ENCODE measurements at regions not wholly inside any gene's neighbourhood (a gene's known extent, or its start where the extent isn't known, plus 50 kb on each side); places are given as distances from the start of the nearest gene placed in this dataset.

DNA sequence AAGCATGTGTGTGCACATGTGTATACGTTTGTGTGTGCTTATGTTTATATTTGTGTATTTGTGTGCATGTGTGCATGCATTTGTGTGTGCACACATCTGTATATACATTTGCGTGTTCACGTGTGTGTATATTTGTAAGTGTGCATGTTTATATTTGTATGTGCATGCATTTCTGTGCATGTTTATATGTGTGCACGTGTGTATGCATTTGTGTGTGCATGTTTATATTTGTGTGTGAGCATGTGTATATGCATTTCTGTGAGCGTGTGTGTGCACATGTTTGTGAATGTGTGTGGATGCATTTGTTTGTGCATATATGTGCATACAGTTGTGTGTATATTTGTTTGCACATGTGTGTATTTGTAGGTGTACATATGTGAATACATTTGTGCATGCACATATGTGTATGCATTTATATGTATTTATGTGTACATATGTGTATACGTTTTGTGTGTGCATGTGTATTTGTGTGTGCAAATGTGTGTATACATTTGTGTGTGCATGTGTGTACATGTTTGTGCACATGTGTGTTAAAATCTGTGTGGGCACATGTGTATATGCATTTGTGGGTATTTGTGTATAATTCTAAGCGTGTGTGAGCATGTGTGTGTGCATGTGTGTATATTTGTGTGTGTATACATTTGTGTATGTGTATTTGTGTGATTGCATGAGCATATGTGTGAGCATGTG lies 140.4 kb upstream of the AFDN start:
- TF ChIP-seq GATA3 (IDR thresholded peaks at IDR 0.05; ENCODE audit: low read depth, low read length): no peak
- TF ChIP-seq GATA2 (IDR thresholded peaks at IDR 0.05; ENCODE audit: low read depth, low read length): no peak

DNA sequence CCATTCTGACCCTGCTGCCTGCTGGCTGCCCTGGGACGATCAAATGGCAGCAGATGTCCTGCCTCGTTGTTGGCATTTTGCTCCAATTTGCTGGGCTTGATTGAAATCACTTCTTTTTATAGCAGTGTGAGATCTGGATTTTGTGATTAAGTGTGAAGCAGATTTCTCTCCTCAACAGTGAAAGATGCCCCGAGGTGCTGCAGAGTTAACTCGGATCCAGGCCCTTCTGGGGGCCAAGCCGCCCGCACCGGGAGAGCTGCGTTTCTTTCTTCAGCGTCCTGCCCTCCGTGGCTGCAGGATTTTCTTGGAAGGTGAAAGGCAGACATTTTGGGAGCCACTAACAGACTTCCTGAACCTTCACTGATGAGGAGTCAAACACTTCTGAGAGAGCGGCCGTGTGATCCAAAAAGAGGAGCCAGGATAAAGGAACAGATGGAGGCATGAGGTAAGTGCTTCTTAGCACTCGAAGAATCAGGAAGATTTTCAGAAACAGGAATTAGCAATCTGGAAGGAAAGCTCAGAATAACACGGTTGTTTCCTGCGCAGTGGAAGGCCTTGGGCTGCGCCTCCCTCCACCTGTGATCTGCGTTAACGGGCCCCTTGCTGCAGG lies 139.5 kb upstream of the AFDN start:
- TF ChIP-seq GATA2 (IDR thresholded peaks at IDR 0.05; ENCODE audit: low read depth, low read length) (peak; percentile 69), GATA3 (IDR thresholded peaks at IDR 0.05; ENCODE audit: low read depth, low read length) (no peak)

DNA sequence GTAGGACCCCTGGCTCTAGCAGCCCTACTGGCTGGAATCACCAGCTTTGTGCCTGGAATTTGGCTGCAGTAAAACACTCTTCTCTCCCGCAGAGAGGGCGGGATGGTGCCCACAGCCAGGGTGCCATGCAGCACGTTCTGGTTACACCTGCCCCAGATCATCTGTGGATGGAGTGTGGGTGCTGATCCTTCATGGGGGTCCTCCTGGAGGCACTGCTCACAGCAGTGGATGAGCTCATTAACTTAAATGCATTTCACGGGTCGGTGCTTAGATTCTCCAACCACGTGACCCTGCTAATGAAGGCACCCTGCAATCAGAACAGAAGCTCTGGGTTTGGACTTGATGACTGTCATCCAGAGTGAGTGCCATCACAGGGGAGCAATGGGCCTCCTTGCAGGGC lies 138.6 kb upstream of the AFDN start:
- no peak for TF ChIP-seq GATA3 (IDR thresholded peaks at IDR 0.05; ENCODE audit: low read depth, low read length)
- TF ChIP-seq GATA2 (IDR thresholded peaks at IDR 0.05; ENCODE audit: low read depth, low read length): no peak

DNA sequence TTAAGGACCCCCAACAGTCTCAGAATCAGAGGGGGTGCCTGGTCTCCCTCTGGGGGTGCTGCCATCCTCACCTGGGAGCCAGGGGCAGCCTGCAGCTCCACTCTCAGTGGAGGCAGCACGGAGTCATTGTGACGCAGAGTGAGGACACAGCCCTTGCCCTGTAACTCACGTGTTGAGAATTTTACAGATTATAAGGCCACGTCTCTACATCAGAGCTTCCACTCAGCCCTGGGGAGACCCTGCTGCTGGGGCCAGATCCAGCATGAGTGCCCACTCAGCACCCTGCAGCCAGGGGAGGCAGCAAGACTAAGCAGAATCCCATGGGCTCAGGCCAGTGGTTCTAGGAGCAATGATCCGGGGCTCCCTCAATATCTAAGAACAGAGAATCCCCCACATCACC lies 137.4 kb upstream of the AFDN start:
- no peak for TF ChIP-seq GATA3 (IDR thresholded peaks at IDR 0.05; ENCODE audit: low read depth, low read length)
- no peak for TF ChIP-seq GATA2 (IDR thresholded peaks at IDR 0.05; ENCODE audit: low read depth, low read length)

DNA sequence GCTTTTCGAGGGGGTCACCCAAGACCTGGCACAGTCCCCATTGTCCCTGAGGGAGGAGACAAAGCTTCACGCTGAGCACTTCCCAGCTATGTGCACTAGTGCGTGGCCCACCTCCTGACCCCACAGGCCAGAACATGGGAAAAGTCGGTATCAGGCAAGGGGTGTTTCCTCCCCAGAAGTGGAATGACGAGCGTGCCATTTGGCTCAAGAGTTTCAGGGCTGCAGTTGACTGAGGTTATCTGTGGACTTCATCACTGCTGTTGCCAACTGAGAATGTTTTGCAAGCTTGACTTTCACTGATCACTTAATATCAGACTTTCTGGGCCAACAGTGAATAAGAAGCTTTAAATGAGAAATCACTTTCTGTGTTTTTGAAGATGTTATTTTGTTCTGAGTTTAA lies 137.0 kb upstream of the AFDN start:
- TF ChIP-seq GATA2 (IDR thresholded peaks at IDR 0.05; ENCODE audit: low read depth, low read length) (no peak), GATA3 (IDR thresholded peaks at IDR 0.05; ENCODE audit: low read depth, low read length) (no peak)

DNA sequence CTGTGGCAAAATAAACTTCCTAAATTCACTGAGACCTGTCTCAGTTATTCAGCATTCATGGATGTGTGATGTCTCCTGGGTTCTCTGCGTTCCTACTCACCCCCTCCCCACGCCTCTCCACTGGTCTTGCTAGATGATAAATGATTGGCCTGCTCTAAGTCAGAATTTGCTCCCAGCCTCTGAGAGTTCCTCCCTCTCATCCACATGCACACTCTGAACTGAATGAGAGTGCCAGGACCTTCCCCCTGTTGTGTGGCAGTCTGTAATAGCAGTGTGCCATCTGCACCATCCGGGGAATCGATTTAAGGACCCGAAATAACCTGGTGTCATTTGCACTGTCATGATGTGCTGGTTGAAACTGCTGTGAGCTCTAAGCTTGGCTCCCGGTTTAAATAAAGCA lies 135.8 kb upstream of the AFDN start:
- TF ChIP-seq GATA2 (IDR thresholded peaks at IDR 0.05; ENCODE audit: low read depth, low read length) (no peak), GATA3 (IDR thresholded peaks at IDR 0.05; ENCODE audit: low read depth, low read length) (no peak)

DNA sequence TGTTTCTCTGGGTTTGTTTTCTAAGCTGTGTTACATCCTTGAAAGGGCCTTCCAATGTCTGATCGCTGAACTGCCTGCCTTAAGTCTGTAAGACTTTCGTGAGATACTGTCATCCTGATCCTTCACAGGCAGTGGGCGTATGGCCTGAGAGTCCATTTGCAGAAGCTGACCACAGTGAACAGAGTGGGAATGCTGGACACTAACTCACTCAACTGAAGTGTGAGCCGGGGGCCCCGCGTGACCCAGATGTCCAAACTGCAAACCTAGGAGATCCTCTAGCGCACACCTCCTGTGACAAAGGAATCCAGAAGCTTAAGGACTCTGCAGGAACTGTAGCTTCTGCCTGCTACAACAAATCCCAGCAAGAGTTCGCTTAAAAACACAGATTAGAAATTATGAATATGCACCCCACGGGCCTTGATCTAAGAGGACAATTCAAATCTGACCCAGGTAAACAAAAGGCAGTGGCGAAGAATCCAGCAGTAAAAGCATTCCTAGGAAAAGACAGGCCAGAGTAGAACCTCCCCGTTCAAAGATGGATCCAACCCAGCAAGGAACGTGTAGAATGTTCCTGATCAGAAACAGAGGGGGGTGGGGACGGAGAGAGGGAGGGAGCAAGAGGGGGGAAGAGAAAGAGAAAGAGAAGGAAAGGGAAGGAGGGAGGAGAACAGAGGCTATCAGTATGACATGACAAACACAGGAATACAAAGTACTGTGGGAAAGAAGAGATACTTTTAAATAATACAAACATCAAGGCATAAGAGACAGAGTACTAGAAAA lies 135.0 kb upstream of the AFDN start:
- TF ChIP-seq GATA3 (IDR thresholded peaks at IDR 0.05; ENCODE audit: low read depth, low read length): no peak
- TF ChIP-seq GATA2 (IDR thresholded peaks at IDR 0.05; ENCODE audit: low read depth, low read length): no peak

DNA sequence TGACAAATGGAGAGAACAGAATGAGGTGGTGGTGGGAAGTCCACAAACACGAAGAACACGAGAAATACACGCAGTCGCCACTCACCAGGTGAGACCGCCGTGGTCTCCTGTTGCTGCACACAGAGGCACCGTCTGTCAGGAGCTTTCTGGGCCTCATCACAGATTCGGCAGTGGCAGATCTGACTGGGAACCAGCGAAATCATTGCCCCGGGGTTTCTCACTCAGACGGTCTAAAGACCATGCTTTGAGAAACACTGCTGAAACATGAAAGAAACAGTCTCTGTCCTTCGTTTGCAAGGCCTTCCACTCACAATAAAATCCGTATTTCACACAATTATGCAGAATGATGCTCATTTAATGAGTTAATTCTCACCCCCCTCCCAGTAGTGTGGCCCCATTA lies 130.9 kb upstream of the AFDN start:
- no peak for TF ChIP-seq GATA3 (IDR thresholded peaks at IDR 0.05; ENCODE audit: low read depth, low read length)
- TF ChIP-seq GATA2 (IDR thresholded peaks at IDR 0.05; ENCODE audit: low read depth, low read length): no peak

DNA sequence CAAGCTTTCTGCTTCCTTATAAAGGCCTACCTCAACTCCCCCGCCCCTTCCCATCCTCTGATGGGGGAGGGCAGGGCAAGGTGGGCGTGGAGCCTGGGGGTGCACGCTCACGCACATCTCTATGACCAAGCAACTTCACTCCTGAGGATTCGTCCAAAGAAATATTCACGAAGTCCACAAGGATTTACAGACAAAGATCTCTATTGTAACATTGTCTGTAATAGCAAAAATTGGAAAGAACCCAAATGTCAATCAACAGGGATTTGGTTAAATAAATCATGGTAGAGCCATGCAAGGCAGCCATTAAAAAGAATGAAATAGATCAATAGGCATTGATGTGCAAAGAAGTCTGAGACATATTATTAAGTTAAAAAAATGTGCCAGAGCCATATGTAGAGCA lies 130.4 kb upstream of the AFDN start:
- TF ChIP-seq GATA3 (IDR thresholded peaks at IDR 0.05; ENCODE audit: low read depth, low read length) (no peak), GATA2 (IDR thresholded peaks at IDR 0.05; ENCODE audit: low read depth, low read length) (no peak)

DNA sequence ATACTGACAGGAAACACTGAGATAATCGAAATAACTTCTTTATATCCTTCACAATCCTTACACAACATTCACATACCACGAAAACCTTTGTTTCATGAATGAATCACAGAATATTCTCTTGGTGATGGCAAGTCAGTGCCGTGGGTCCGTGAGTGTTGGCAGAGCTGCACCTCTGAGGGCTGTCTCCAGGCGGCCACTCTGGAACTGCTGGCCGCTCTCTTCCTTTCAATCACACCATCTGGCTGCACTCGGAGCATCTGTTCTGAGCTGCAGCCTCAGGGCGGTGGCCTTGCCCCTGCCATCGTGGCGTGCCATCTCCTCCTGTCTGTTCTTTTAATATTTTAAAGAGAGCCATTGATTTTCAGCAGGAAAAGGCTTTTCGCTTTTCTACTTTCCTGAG lies 129.4 kb upstream of the AFDN start:
- TF ChIP-seq GATA3 (IDR thresholded peaks at IDR 0.05; ENCODE audit: low read depth, low read length): no peak
- peak; percentile 69 for TF ChIP-seq GATA2 (IDR thresholded peaks at IDR 0.05; ENCODE audit: low read depth, low read length)

DNA sequence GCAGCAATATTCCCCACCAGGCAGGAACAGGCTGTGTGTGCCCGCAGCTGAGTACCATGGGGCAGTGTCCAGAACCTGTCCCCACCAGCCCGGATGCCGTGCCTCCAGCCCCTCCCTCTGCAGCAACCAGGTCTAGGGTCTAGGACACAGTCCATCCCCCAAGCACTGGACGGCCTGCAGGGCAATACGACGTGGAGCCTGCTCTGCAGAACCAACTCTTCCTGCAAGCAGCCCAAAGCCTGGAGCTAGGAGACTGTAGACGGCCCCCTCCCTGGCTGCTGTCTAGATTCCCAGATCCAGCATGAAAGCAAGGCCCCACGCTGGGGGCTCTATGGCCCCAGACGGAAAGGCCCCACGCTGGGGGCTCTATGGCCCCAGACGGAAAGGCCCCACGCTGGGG lies 128.2 kb upstream of the AFDN start:
- TF ChIP-seq GATA2 (IDR thresholded peaks at IDR 0.05; ENCODE audit: low read depth, low read length): no peak
- TF ChIP-seq GATA3 (IDR thresholded peaks at IDR 0.05; ENCODE audit: low read depth, low read length): no peak

DNA sequence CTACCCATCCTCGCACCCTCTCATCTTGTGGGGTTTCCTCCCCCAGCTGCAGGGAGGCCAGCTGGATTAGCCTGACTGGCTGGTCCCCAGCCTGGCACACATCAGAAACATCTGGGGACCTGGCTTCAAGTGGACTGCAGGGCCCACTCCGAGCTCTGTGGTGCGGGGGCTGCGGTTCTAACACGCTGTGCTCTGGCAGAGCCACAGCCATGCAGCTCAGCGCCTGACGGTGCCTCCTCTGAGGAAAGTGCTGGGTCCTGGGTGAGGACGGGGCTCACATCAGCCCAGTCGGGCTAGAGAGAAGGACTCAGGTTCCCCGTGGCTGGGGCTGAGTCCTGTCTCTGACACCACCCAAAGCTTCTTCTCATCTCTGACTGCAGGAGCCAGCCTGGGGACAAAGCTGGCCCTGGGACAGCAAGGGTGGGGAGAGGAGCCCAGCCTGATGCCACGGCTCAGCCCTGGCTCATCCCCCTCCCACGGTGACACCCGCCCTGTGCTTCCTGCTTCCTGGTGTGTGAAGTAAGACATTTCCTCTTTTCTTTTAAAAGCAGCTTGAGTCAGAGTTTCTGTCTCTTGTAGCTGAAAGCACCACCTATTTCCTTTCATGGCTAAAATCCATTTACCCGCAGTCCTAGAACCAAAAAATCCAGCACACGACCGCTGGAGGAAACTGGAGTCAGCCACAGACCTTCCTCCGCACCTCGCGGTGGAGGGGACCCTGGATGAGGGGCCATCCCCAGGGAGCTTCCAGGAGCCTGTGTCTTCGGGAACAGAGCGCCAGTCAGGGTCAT lies 127.4 kb upstream of the AFDN start:
- no peak for TF ChIP-seq GATA2 (IDR thresholded peaks at IDR 0.05; ENCODE audit: low read depth, low read length)
- no peak for TF ChIP-seq GATA3 (IDR thresholded peaks at IDR 0.05; ENCODE audit: low read depth, low read length)

DNA sequence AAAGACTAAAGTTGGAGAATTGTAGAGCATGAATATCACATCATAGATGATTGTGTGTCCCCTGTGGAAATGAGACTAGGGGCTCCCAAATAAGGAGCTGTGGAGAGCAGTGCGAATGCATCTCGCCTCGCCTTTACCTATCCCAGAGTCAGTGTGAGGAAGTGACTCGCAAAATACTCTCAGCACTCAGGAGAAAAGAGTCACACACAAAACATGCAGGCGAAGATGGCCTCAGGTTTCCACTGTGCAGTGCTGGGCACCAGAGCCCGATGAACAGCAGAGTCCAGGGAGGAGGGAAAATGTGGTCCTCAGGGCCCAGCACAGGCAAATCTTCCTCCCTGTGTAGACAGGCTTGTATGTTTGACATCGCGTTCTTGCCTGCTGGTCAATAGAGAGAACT lies 126.5 kb upstream of the AFDN start:
- TF ChIP-seq GATA3 (IDR thresholded peaks at IDR 0.05; ENCODE audit: low read depth, low read length) (no peak), GATA2 (IDR thresholded peaks at IDR 0.05; ENCODE audit: low read depth, low read length) (no peak)

DNA sequence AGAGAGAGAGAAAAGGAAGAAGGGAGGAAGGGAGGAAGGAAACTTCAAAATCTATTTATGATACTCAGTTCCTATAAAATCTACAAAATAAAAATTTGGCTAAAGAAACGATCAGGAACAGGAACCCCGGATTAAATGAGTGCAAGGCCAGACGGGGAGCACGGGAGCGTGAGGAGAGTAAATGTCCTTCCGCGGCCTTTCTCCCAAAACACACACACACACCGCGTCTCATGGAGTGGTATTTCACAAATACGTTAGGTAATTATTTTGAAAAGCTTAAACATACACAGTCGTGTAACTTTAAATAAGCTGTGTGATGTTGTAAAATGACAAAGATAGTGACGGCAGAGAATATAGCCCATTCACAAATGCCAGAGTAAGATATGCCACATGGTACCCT lies 125.7 kb upstream of the AFDN start:
- TF ChIP-seq GATA2 (IDR thresholded peaks at IDR 0.05; ENCODE audit: low read depth, low read length): no peak
- TF ChIP-seq GATA3 (IDR thresholded peaks at IDR 0.05; ENCODE audit: low read depth, low read length): no peak
